HL-60 (cell line): ENCODE measurements at regions not wholly inside any gene's neighbourhood (a gene's known extent, or its start where the extent isn't known, plus 50 kb on each side); places are given as distances from the start of the nearest gene placed in this dataset.

Experiments
- DNase-seq, 2 experiments: peaks; one replicate each; pipeline ENCODE4 v3.0.0-alpha.2; 2010 to 2020; ENCODE audit warnings: low read depth in 1 of 2, low spot score in 1 of 2
- H3K27ac ChIP-seq: fragments of 250-450 bp; sonication (Bioruptor Pico); replicated peaks from 2 replicates; pipeline ENCODE4 v1.5.1; 2020; ENCODE audit warnings: mild to moderate bottlenecking, moderate library complexity
- H3K27me3 ChIP-seq: fragments of 250-450 bp; sonication (Bioruptor Pico); 2 replicates; pipeline ENCODE4 v1.5.1; 2021; ENCODE audit warnings: mild to moderate bottlenecking, moderate library complexity; ENCODE audit not compliant: insufficient read depth, poor library complexity, severe bottlenecking
- H3K4me3 ChIP-seq: replicated peaks from 2 replicates; pipeline ENCODE4 v1.5.1; 2011; ENCODE audit warnings: mild to moderate bottlenecking, control low read depth, low read length; ENCODE audit not compliant: insufficient read depth
- CTCF ChIP-seq: IDR thresholded peaks from one replicate; pipeline ENCODE4 v1.5.1; 2011; ENCODE audit warnings: low read length, control low read depth, inconsistent platforms; ENCODE audit not compliant: insufficient read depth
- GABPA ChIP-seq: IDR thresholded peaks from 2 replicates; pipeline ENCODE4 v1.6.1; 2012; ENCODE audit warnings: low read depth
- POLR2AphosphoS5 ChIP-seq: IDR thresholded peaks from 2 replicates; pipeline ENCODE4 v1.6.1; 2012; ENCODE audit warnings: low read depth
- REST ChIP-seq: IDR thresholded peaks from 2 replicates; pipeline ENCODE4 v1.6.1; 2012; ENCODE audit warnings: low read depth; ENCODE audit not compliant: insufficient replicate concordance
- SPI1 ChIP-seq: IDR thresholded peaks from 2 replicates; pipeline ENCODE4 v1.6.1; 2012; ENCODE audit warnings: low read depth, mild to moderate bottlenecking, borderline replicate concordance

- Histone ChIP-seq H3K27me3 (no peaks in the 10 kb centered on the region), H3K27ac (no peak overlapping the region), H3K4me3 (no peak overlapping the region)
- no peak for TF ChIP-seq POLR2AphosphoS5
- TF ChIP-seq GABPA: no peak
- no peak for TF ChIP-seq REST
- no peak for TF ChIP-seq SPI1
- no peak for DNase-seq
Observed at GRCh38 chr9:105879181-105879580, 184.8 kb downstream of the TMEM38B start.

GRCh38 chr9:105880517-105880916 lies 186.2 kb downstream of the TMEM38B start:
- TF ChIP-seq SPI1: no peak
- no peak for TF ChIP-seq GABPA
- TF ChIP-seq CTCF: no peak
- TF ChIP-seq POLR2AphosphoS5: no peak
- no peak for TF ChIP-seq REST
- no peak overlapping the region for H3K27ac ChIP-seq
- no peak for DNase-seq
- no peaks in the 10 kb centered on the region for H3K27me3 ChIP-seq
- H3K4me3 ChIP-seq: no peak overlapping the region

DNA sequence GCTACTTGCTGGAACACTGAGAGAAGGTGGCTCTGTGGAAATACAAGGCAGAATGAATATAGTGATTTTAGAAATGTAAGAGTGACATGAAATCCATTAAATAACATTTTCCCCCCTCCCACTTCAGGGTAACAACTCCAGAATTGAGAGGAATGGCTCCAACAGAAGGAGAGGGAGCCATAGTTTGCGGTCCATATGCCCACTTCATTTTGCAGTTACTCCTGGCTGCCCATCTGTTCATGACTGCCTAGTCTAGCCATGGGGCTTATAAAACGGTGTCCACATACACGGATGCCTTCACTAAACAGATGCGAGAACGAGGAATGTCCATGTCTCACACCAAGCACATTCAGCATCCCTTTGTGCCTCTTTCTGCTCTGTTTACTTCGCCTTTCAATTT lies 186.7 kb downstream of the TMEM38B start:
- H3K4me3 ChIP-seq: no peak overlapping the region
- H3K27ac ChIP-seq: no peak overlapping the region
- H3K27me3 ChIP-seq: no peaks in the 10 kb centered on the region
- TF ChIP-seq GABPA: no peak
- TF ChIP-seq REST: no peak
- no peak for TF ChIP-seq CTCF
- TF ChIP-seq POLR2AphosphoS5: no peak
- no peak for TF ChIP-seq SPI1
- DNase-seq: no peak
